Vagina (tissue), 2 donors: ENCODE measurements at regions not wholly inside any gene's neighbourhood (a gene's known extent, or its start where the extent isn't known, plus 50 kb on each side); places are given as distances from the start of the nearest gene placed in this dataset.

Experiments
- DNase-seq, 2 donors: peaks; one replicate each; pipeline ENCODE4 v3.0.0-alpha.2; 2017; ENCODE audit errors: extremely low spot score in 2 of 2
- H3K27ac ChIP-seq: fragments of 200-600 bp; sonication (generic); one replicate; pipeline ENCODE4 v1.5.1; 2019
- H3K27me3 ChIP-seq: fragments of 200-600 bp; sonication (generic); one replicate; pipeline ENCODE4 v1.5.1; 2019
- H3K36me3 ChIP-seq, 2 donors: fragments of 200-600 bp; sonication (generic); one replicate each; pipeline ENCODE4 v1.5.1; 2017 to 2019
- H3K4me1 ChIP-seq: fragments of 200-600 bp; sonication (generic); one replicate; pipeline ENCODE4 v1.5.1; 2019
- H3K4me3 ChIP-seq, 2 donors: fragments of 200-600 bp; sonication (generic); 1 replicate in 1 of 2; 2 replicates in 1 of 2; pipeline ENCODE4 v1.5.1; 2016 to 2019
- H3K9me3 ChIP-seq: fragments of 200-600 bp; sonication (generic); one replicate; pipeline ENCODE4 v1.5.1; 2019
- POLR2A ChIP-seq, 2 donors: fragments of 450-650 bp; IDR thresholded peaks; one replicate each; pipeline ENCODE4 v1.6.1; 2017; ENCODE audit warnings: antibody characterized with exemption in 2 of 2, mild to moderate bottlenecking in 2 of 2, moderate library complexity in 2 of 2
- POLR2AphosphoS5 ChIP-seq, 2 donors: sonication (generic); formaldehyde crosslinking; IDR thresholded peaks; one replicate each; pipeline ENCODE4 v1.9.0; 2017; ENCODE audit warnings: antibody characterized with exemption in 2 of 2, mild to moderate bottlenecking in 2 of 2, low read depth in 1 of 2; ENCODE audit not compliant: insufficient read depth in 1 of 2
- intact Hi-C: fragments of 100-400 bp; cut with DNase I; formaldehyde crosslinking; loops from one replicate; pipeline ENCODE4 v1.15.1; 2023
- TF ChIP-seq, protein P1 (sequence below), 3 experiments: fragments of 450-650 bp in 2 of 3; fragments of 200-600 bp in 1 of 3; sonication (generic) in 1 of 3; IDR thresholded peaks; one replicate each; pipeline ENCODE4 v1.5.1; 2017 to 2019; ENCODE audit warnings: antibody characterized with exemption in 3 of 3, mild to moderate bottlenecking in 2 of 3, moderate library complexity in 2 of 3

DNA sequence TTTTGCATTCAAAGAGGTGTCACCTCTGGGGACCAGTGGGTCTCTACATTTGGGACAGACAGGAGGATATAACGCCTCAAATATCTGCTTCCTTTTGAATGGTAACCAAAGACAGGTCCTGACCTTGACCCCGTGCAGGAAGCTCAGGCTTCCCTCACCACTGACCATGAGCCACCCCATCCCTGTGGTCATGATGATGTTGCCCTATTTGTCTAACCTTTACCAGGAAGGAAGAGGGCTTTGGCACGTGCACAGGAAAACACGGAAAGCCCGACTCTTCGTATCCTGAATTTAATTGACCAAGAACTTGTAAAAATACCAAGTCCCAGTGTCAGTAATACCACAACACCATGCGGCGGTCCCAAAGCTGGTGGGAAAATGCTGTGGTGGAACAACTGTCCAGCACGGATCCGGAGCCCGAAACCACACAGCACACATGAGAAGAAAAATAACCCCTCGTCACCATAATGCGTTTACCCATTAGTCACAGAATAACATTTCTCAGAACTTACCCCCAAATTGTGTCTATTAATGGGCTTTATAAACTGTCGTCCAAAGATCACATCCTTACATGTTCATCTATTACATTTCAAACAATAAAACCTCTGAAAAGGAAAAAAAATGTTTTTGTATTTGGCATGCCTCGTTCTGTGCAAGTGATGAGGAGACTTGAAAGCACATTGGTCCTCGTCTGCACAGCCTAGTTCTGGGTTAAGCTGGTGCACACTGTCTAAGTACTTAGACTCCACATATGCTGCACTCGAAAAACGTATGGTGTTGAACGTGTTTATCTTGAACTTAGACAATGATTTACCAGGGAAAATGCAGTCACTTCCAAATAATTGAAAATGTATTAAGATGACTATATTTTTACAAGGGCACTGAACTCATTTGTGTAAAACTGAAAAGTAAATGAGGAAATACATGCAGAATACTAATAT is 118.9 kb upstream of the IGF1R start:
- Histone ChIP-seq H3K27me3 (no peaks in the 10 kb centered on the region), H3K4me3 (no peak overlapping the region), H3K4me1 (peaks cover 5% of the 10 kb centered on the region), H3K36me3 (no peaks in the 10 kb centered on the region), H3K9me3 (no peaks in the 10 kb centered on the region), H3K27ac (no peak overlapping the region)
- TF ChIP-seq, protein P1, sequence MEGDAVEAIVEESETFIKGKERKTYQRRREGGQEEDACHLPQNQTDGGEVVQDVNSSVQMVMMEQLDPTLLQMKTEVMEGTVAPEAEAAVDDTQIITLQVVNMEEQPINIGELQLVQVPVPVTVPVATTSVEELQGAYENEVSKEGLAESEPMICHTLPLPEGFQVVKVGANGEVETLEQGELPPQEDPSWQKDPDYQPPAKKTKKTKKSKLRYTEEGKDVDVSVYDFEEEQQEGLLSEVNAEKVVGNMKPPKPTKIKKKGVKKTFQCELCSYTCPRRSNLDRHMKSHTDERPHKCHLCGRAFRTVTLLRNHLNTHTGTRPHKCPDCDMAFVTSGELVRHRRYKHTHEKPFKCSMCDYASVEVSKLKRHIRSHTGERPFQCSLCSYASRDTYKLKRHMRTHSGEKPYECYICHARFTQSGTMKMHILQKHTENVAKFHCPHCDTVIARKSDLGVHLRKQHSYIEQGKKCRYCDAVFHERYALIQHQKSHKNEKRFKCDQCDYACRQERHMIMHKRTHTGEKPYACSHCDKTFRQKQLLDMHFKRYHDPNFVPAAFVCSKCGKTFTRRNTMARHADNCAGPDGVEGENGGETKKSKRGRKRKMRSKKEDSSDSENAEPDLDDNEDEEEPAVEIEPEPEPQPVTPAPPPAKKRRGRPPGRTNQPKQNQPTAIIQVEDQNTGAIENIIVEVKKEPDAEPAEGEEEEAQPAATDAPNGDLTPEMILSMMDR (IDR thresholded peaks at IDR 0.05): no peak
- TF ChIP-seq POLR2A (IDR thresholded peaks at IDR 0.05) (no peak), POLR2AphosphoS5 (IDR thresholded peaks at IDR 0.05; ENCODE audit: insufficient read depth in 1 of 2, low read depth in 1 of 2) (no peak)
- intact Hi-C loops: loop anchor here (10.0 kb wide), 1 partner anchor 125 kb away; no protein-coding TSS in a partner anchor
- DNase-seq: no peak

DNA sequence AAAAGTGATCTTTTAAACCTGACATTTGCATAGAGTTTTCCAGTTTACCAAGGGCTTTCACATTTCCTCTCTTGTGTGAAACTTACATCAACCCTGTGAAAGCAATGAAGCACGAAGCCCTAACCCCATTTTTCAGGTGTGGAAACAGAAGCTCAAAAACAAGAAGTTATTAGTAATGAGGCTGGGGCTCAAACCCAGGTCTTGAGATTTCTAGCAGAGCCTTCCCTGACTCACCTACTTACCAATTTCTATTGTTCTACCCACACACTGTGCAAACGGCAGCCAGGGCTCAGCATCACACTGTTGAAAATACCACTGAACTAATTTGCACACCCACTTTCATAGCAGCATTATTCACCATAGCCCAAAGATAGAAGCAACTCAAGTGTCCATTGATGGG is 117.8 kb upstream of the IGF1R start:
- intact Hi-C loops: no loop called here
- no peak overlapping the region for H3K4me3 ChIP-seq
- H3K27ac ChIP-seq: no peak overlapping the region
- no peaks in the 10 kb centered on the region for H3K27me3 ChIP-seq
- H3K36me3 ChIP-seq: no peaks in the 10 kb centered on the region
- H3K4me1 ChIP-seq: peaks cover 5% of the 10 kb centered on the region
- no peak for DNase-seq
- no peaks in the 10 kb centered on the region for H3K9me3 ChIP-seq
- TF ChIP-seq, protein P1 (IDR thresholded peaks at IDR 0.05): no peak
- no peak for TF ChIP-seq POLR2AphosphoS5 (IDR thresholded peaks at IDR 0.05; ENCODE audit: insufficient read depth in 1 of 2, low read depth in 1 of 2)
- no peak for TF ChIP-seq POLR2A (IDR thresholded peaks at IDR 0.05)

DNA sequence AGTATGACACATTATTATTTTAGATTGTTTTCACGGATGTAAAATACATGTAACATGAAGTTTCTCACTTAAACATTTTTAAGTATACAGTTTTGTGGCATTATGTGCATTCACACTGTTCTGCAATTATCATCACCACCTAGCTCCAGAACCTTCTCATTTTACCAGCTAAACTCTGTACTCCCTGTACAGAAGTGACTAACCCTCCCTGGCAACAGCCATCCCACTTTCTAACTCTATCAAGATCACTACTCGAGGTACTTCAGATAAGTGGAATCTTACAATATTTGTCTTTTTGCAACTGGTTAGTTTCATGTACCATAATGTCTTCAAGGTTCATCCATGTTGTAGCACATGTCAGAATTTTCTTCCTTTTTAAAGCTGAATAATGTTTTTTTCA is 116.3 kb upstream of the IGF1R start:
- Histone ChIP-seq H3K27ac (no peak overlapping the region), H3K36me3 (no peaks in the 10 kb centered on the region), H3K9me3 (no peaks in the 10 kb centered on the region), H3K4me1 (no peaks in the 10 kb centered on the region), H3K4me3 (no peak overlapping the region), H3K27me3 (no peaks in the 10 kb centered on the region)
- intact Hi-C loops: no loop called here
- TF ChIP-seq, protein P1 (IDR thresholded peaks at IDR 0.05): no peak
- no peak for TF ChIP-seq POLR2AphosphoS5 (IDR thresholded peaks at IDR 0.05; ENCODE audit: insufficient read depth in 1 of 2, low read depth in 1 of 2)
- TF ChIP-seq POLR2A (IDR thresholded peaks at IDR 0.05): no peak
- DNase-seq: no peak

DNA sequence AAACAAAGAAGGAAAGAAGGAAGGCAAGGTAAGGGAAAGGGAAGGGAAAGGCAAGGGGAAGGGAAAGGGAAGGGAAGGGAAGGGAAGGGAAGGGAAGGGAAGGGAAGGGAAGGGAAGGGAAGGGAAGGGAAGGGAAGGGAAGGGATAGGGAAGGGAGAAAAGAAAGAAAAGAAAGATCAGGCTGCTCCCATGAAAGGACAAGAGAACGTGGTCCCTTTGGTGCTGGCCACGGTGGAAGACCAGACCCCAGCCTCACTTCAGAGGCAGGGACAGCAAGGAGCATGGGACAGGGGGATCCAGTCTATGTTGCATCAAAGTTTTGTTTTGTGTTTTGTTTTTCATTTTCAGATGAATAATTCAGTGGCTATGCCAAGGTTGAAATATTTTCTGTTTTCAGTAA is 111.4 kb upstream of the IGF1R start:
- Histone ChIP-seq H3K36me3 (no peaks in the 10 kb centered on the region), H3K27me3 (no peaks in the 10 kb centered on the region), H3K27ac (no peak overlapping the region), H3K4me1 (no peaks in the 10 kb centered on the region), H3K9me3 (no peaks in the 10 kb centered on the region), H3K4me3 (no peak overlapping the region)
- no peak for DNase-seq
- TF ChIP-seq, protein P1 (IDR thresholded peaks at IDR 0.05): no peak
- no peak for TF ChIP-seq POLR2AphosphoS5 (IDR thresholded peaks at IDR 0.05; ENCODE audit: insufficient read depth in 1 of 2, low read depth in 1 of 2)
- TF ChIP-seq POLR2A (IDR thresholded peaks at IDR 0.05): no peak
- intact Hi-C loops: no loop called here

DNA sequence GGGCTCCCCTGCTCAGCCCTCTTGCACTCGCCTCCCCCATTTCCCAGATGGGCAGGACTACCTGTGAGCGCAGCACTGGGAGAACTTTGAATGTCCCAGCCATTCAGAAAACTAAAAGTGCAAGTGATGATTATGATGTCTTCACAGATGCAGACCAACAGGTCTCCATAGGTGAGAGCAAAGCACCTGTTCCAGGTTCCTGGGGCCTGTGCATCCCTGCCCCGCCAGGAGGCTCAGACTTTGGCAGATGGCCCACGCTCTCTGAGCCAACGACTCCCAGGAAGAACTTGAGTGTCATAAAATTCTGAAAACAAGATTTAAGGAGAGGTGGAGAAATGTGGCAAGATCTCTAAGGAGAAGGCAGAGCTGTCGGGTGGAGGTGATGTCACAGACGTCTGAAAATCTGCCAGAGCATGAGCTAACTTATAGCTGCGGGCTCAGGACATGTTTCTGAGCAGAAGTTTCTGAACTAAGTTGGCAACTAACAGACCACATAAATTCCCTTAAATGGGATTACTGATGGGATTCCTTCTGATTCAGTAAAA is 110.8 kb upstream of the IGF1R start:
- no peak overlapping the region for H3K27ac ChIP-seq
- DNase-seq: no peak

More for the DNA sequence above, 110.8 kb upstream of the IGF1R start:
- H3K36me3 ChIP-seq: no peaks in the 10 kb centered on the region
- intact Hi-C loops: no loop called here
- TF ChIP-seq POLR2AphosphoS5 (IDR thresholded peaks at IDR 0.05; ENCODE audit: insufficient read depth in 1 of 2, low read depth in 1 of 2) (peak in 1 of 2 donors; percentile 27), POLR2A (IDR thresholded peaks at IDR 0.05) (no peak)
- no peak overlapping the region for H3K4me3 ChIP-seq
- H3K4me1 ChIP-seq: no peaks in the 10 kb centered on the region
- no peaks in the 10 kb centered on the region for H3K27me3 ChIP-seq
- H3K9me3 ChIP-seq: no peaks in the 10 kb centered on the region
